HCT116 (cell line): ENCODE measurements at regions not wholly inside any gene's neighbourhood (a gene's known extent, or its start where the extent isn't known, plus 50 kb on each side); places are given as distances from the start of the nearest gene placed in this dataset.

Experiments
- ATAC-seq: fragments of 200-7000 bp; cut with Tn5 transposase; 2 replicates; pipeline ENCODE4 v1.9.1; 2020; ENCODE audit warnings: mild to moderate bottlenecking, moderate library complexity
- BruUV-seq: library from RNA; stranded (reverse); fragments of 400-500 nt; replicated peaks from 2 replicates; lab custom pipeline; 2021; lab: Mats Ljungman, UMichigan
- CTCF ChIA-PET: fragments of 300-600 bp; sonication (Branson Sonifier 250); formaldehyde crosslinking; loops from one replicate; lab custom pipeline; 2021; ENCODE audit warnings: antibody characterized with exemption; lab: Charles Lee
- POLR2A ChIA-PET: fragments of 300-600, 350-600 bp; sonication (Branson Sonifier 250); formaldehyde crosslinking; loops from one replicate; lab custom pipeline; 2021; ENCODE audit warnings: antibody characterized with exemption; lab: Charles Lee
- RAD21 ChIA-PET, 2 experiments: fragments of 300-600 bp; sonication (Branson Sonifier 250); formaldehyde crosslinking; loops; one replicate each; lab custom pipeline; 2023; ENCODE audit warnings: low total read pairs in 2 of 2; ENCODE audit not compliant: uncharacterized antibody in 2 of 2, unreplicated experiment in 2 of 2, low non-redundant PET in 1 of 2; lab: Charles Lee
- DNase-seq: peaks from one replicate; pipeline ENCODE4 v3.0.0-alpha.2; 2010; ENCODE audit warnings: low read depth, low spot score
- H2AFZ ChIP-seq: fragments of 200-600 bp; shearing (Covaris generic), sonication (generic); 2 replicates; pipeline ENCODE4 v1.6.1; 2017; ENCODE audit warnings: low read depth, mixed run types, mixed read lengths, antibody characterized with exemption, low read length; ENCODE audit not compliant: poor library complexity, severe bottlenecking
- H3K27ac ChIP-seq: 2 replicates; pipeline ENCODE4 v1.5.1; 2012; ENCODE audit warnings: low read depth, low read length
- H3K27me3 ChIP-seq: fragments of 200-600 bp; sonication (generic); 2 replicates; pipeline ENCODE4 v1.6.1; 2016; ENCODE audit warnings: mixed run types, low read length, mixed read lengths; ENCODE audit not compliant: insufficient read depth
- H3K36me3 ChIP-seq, 2 experiments: fragments of 200-500 bp in 1 of 2; fragments of 200-600 bp in 1 of 2; sonication (Bioruptor generic) in 1 of 2; sonication (generic) in 1 of 2; 2 replicates each; pipeline versions ENCODE4 v1.5.1 to v1.6.1; 2014 to 2016; ENCODE audit warnings: low read length in 2 of 2, inconsistent platforms in 1 of 2, mixed read lengths in 1 of 2, mixed run types in 1 of 2; ENCODE audit not compliant: insufficient read depth in 2 of 2, control insufficient read depth in 1 of 2
- H3K4me1 ChIP-seq, 2 experiments: fragments of 200-600 bp in 1 of 2; sonication (generic) in 1 of 2; 2 replicates each; pipeline versions ENCODE4 v1.5.1 to v1.6.1; 2012 to 2017; ENCODE audit warnings: low read length in 2 of 2, inconsistent platforms in 1 of 2, mild to moderate bottlenecking in 1 of 2, mixed read lengths in 1 of 2, mixed run types in 1 of 2, moderate library complexity in 1 of 2; ENCODE audit not compliant: insufficient read depth in 2 of 2, control insufficient read depth in 1 of 2
- H3K4me2 ChIP-seq: fragments of 200-600 bp; sonication (generic); 2 replicates; pipeline ENCODE4 v1.6.1; 2017; ENCODE audit warnings: mixed run types, low read length, mixed read lengths
- H3K4me3 ChIP-seq, 2 experiments: fragments of 200-600 bp in 1 of 2; sonication (generic) in 1 of 2; replicated peaks in 1 of 2; 2 replicates each; pipeline ENCODE4 v1.5.1; 2011 to 2016; ENCODE audit warnings: low read length in 2 of 2, control low read depth in 1 of 2, low read depth in 1 of 2, mild to moderate bottlenecking in 1 of 2, mixed read lengths in 1 of 2, mixed run types in 1 of 2
- H3K79me2 ChIP-seq: fragments of 200-600 bp; sonication (generic); 2 replicates; pipeline ENCODE4 v1.6.1; 2017; ENCODE audit warnings: mild to moderate bottlenecking, mixed run types, low read length, moderate library complexity, mixed read lengths; ENCODE audit not compliant: insufficient read depth
- H3K9ac ChIP-seq: fragments of 200-600 bp; sonication (generic); 2 replicates; pipeline ENCODE4 v1.6.1; 2016; ENCODE audit warnings: low read length, mixed read lengths
- H3K9me2 ChIP-seq: fragments of 200-600 bp; sonication (generic), shearing (Covaris generic); 2 replicates; pipeline ENCODE4 v1.6.1; 2017; ENCODE audit warnings: mixed run types, mild to moderate bottlenecking, moderate library complexity; ENCODE audit not compliant: insufficient read depth
- H3K9me3 ChIP-seq, 2 experiments: fragments of 200-500 bp in 1 of 2; fragments of 200-600 bp in 1 of 2; sonication (Bioruptor generic) in 1 of 2; sonication (generic) in 1 of 2; 2 replicates each; pipeline ENCODE4 v1.6.1; 2014 to 2017; ENCODE audit warnings: low read length in 2 of 2, mixed read lengths in 2 of 2, inconsistent platforms in 1 of 2, low read depth in 1 of 2, mild to moderate bottlenecking in 1 of 2, mixed run types in 1 of 2, moderate library complexity in 1 of 2; ENCODE audit not compliant: control insufficient read depth in 1 of 2, insufficient read depth in 1 of 2
- H4K20me1 ChIP-seq: fragments of 200-600 bp; sonication (generic), shearing (Covaris generic); 2 replicates; pipeline ENCODE4 v1.6.1; 2017; ENCODE audit warnings: mixed run types, mild to moderate bottlenecking, moderate library complexity; ENCODE audit not compliant: insufficient read depth
- CTCF ChIP-seq, 3 experiments: fragments of 200-600 bp in 1 of 3; sonication (generic) in 1 of 3; IDR thresholded peaks in 2 of 3; conservative IDR thresholded peaks in 1 of 3; 2 replicates each; pipeline ENCODE4 v1.5.1; 2012 to 2017; ENCODE audit warnings: low read depth in 2 of 3, low read length in 2 of 3, antibody characterized with exemption in 1 of 3, borderline replicate concordance in 1 of 3, control low read depth in 1 of 3, mild to moderate bottlenecking in 1 of 3, mixed read lengths in 1 of 3, mixed run types in 1 of 3, moderate library complexity in 1 of 3; ENCODE audit not compliant: insufficient read depth in 1 of 3
- EGR1 ChIP-seq: IDR thresholded peaks from 2 replicates; pipeline ENCODE4 v1.6.1; 2012; ENCODE audit warnings: low read depth
- ELF1 ChIP-seq: IDR thresholded peaks from 2 replicates; pipeline ENCODE4 v1.6.1; 2012; ENCODE audit warnings: low read depth, borderline replicate concordance
- EZH2 ChIP-seq: fragments of 200-600 bp; sonication (generic); IDR thresholded peaks from 2 replicates; pipeline ENCODE4 v1.6.1; 2017; ENCODE audit warnings: antibody characterized with exemption, mixed run types
- EZH2phosphoT487 ChIP-seq: fragments of 200-600 bp; IDR thresholded peaks from 2 replicates; pipeline ENCODE4 v1.6.1; 2018; ENCODE audit warnings: antibody characterized with exemption, borderline replicate concordance
- FOSL1 ChIP-seq: IDR thresholded peaks from 2 replicates; pipeline ENCODE4 v1.6.1; 2012; ENCODE audit warnings: low read depth
- JUND ChIP-seq: IDR thresholded peaks from 2 replicates; pipeline ENCODE4 v1.6.1; 2012
- MAX ChIP-seq: IDR thresholded peaks from 2 replicates; pipeline ENCODE4 v1.6.1; 2012
- POLR2A ChIP-seq: IDR thresholded peaks from 2 replicates; pipeline ENCODE4 v1.7.0; 2011; ENCODE audit warnings: borderline replicate concordance; ENCODE audit not compliant: insufficient read depth, insufficient read length; ENCODE audit errors: extremely low read depth
- POLR2AphosphoS5 ChIP-seq: IDR thresholded peaks from 2 replicates; pipeline ENCODE4 v1.6.1; 2011; ENCODE audit warnings: mild to moderate bottlenecking, low read depth, low read length, moderate library complexity
- RAD21 ChIP-seq: IDR thresholded peaks from 2 replicates; pipeline ENCODE4 v1.6.1; 2012; ENCODE audit warnings: low read depth, mild to moderate bottlenecking
- REST ChIP-seq: IDR thresholded peaks from 2 replicates; pipeline ENCODE4 v1.6.1; 2012; ENCODE audit warnings: low read depth
- SIN3A ChIP-seq: IDR thresholded peaks from 2 replicates; pipeline ENCODE4 v1.6.1; 2012; ENCODE audit warnings: low read depth
- SP1 ChIP-seq: IDR thresholded peaks from 2 replicates; pipeline ENCODE4 v1.6.1; 2012; ENCODE audit warnings: low read depth
- SRF ChIP-seq: IDR thresholded peaks from 2 replicates; pipeline ENCODE4 v1.6.1; 2012; ENCODE audit warnings: low read depth
- TCF7L2 ChIP-seq: IDR thresholded peaks from 2 replicates; pipeline ENCODE4 v1.7.0; 2011; ENCODE audit warnings: borderline replicate concordance, inconsistent platforms; ENCODE audit not compliant: insufficient read depth, insufficient read length; ENCODE audit errors: extremely low read depth
- YY1 ChIP-seq: IDR thresholded peaks from 2 replicates; pipeline ENCODE4 v1.6.1; 2011; ENCODE audit warnings: low read length, low read depth, moderate library complexity, mild to moderate bottlenecking; ENCODE audit not compliant: insufficient replicate concordance; ENCODE audit errors: extremely low read depth
- ZFX ChIP-seq: fragments of 450-650 bp; IDR thresholded peaks from 2 replicates; pipeline ENCODE4 v1.6.1; 2017
- ZNF274 ChIP-seq: fragments of 200-500 bp; sonication (Bioruptor generic); IDR thresholded peaks from 2 replicates; pipeline ENCODE4 v1.6.1; 2014; ENCODE audit warnings: mild to moderate bottlenecking, low read depth, low read length, inconsistent platforms
- intact Hi-C: fragments of 100-400 bp; cut with micrococcal nuclease; formaldehyde crosslinking; loops from 2 replicates; pipeline ENCODE4 v1.10.0; 2022

- TF ChIP-seq REST (no peak), ZFX (no peak), FOSL1 (no peak), POLR2A (no peak), TCF7L2 (no peak), ZNF274 (no peak), EZH2phosphoT487 (no peak), ELF1 (no peak), YY1 (no peak), EGR1 (no peak), MAX (no peak), RAD21 (no peak), EZH2 (no peak)
These were observed 62.3 kb upstream of the ZNF366 start (continued) for GRCh38 chr5:72569408-72569944.

- no TSS peak for BruUV-seq
- TF ChIP-seq ZNF274 = no peak
- no peak for TF ChIP-seq SP1
- TF ChIP-seq CTCF (IDR thresholded peaks at IDR 0.05 in 2 of 3, conservative IDR thresholded peaks at IDR 0.05 in 1 of 3; ENCODE audit: borderline replicate concordance in 1 of 3, insufficient read depth in 1 of 3, low read depth in 2 of 3, low read length in 2 of 3) = no peak
- no peak for TF ChIP-seq ELF1
- TF ChIP-seq TCF7L2 = no peak
- no peak for TF ChIP-seq YY1
- TF ChIP-seq JUND = no peak
- TF ChIP-seq POLR2A = no peak
- no peak for TF ChIP-seq SIN3A
- no peak for TF ChIP-seq SRF
- no peak for TF ChIP-seq MAX
- no peak for TF ChIP-seq POLR2AphosphoS5
- TF ChIP-seq FOSL1 = no peak
- no peak for TF ChIP-seq RAD21
These were observed 59.5 kb upstream of the ZNF366 start for GRCh38 chr5:72566746-72567145.

More at GRCh38 chr5:72566746-72567145, 59.5 kb upstream of the ZNF366 start:
- H3K4me3 ChIP-seq = no peak overlapping the region
- ChIA-PET POLR2A (no interaction called here), RAD21 (no interaction called here), CTCF (no interaction called here)
- H3K4me2 ChIP-seq = no peak overlapping the region
- H3K79me2 ChIP-seq = no peaks in the 10 kb centered on the region
- no peaks in the 10 kb centered on the region for H3K4me1 ChIP-seq
- H3K36me3 ChIP-seq = no peaks in the 10 kb centered on the region
- H3K27ac ChIP-seq = no peak overlapping the region
- no peaks in the 10 kb centered on the region for H4K20me1 ChIP-seq
- intact Hi-C loops = no loop called here
- ATAC-seq (no peak), DNase-seq (no peak)
- H3K9ac ChIP-seq = no peak overlapping the region
- H3K27me3 ChIP-seq = no peaks in the 10 kb centered on the region; the same call in 1 of the 2 replicates
- no peak overlapping the region for H2AFZ ChIP-seq
- no peaks in the 10 kb centered on the region for H3K9me3 ChIP-seq
- no peaks in the 10 kb centered on the region for H3K9me2 ChIP-seq
